ENCODE measurements at regions not wholly inside any gene's neighbourhood (a gene's known extent, or its start where the extent isn't known, plus 50 kb on each side); places are given as distances from the start of the nearest gene placed in this dataset.

GRCh38 chr11:29251738-29252137 lies 765.1 kb downstream of the KCNA4 start:
- TF ChIP-seq, protein P1, sequence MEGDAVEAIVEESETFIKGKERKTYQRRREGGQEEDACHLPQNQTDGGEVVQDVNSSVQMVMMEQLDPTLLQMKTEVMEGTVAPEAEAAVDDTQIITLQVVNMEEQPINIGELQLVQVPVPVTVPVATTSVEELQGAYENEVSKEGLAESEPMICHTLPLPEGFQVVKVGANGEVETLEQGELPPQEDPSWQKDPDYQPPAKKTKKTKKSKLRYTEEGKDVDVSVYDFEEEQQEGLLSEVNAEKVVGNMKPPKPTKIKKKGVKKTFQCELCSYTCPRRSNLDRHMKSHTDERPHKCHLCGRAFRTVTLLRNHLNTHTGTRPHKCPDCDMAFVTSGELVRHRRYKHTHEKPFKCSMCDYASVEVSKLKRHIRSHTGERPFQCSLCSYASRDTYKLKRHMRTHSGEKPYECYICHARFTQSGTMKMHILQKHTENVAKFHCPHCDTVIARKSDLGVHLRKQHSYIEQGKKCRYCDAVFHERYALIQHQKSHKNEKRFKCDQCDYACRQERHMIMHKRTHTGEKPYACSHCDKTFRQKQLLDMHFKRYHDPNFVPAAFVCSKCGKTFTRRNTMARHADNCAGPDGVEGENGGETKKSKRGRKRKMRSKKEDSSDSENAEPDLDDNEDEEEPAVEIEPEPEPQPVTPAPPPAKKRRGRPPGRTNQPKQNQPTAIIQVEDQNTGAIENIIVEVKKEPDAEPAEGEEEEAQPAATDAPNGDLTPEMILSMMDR (IDR thresholded peaks at IDR 0.05) = no peak
- no peak for TF ChIP-seq POLR2A (IDR thresholded peaks at IDR 0.05)
- no peak for TF ChIP-seq POLR2AphosphoS5 (IDR thresholded peaks at IDR 0.05)

Measured in breast epithelium (tissue), 3 donors.